Heart right ventricle (tissue), 16 donors: ENCODE measurements at regions not wholly inside any gene's neighbourhood (a gene's known extent, or its start where the extent isn't known, plus 50 kb on each side); places are given as distances from the start of the nearest gene placed in this dataset.

Experiments used
- ATAC-seq, 8 donors: fragments of 200-7000 bp; cut with Tn5 transposase; one replicate each; pipeline ENCODE4 v1.9.1; 2020; ENCODE audit warnings: mild to moderate bottlenecking in 8 of 8, moderate library complexity in 8 of 8, moderate number of reproducible peaks in 1 of 8
- DNase-seq, 2 donors: peaks; one replicate each; pipeline ENCODE4 v3.0.0-alpha.2; 2020
- H3K27ac ChIP-seq, 10 donors: fragments of 200-600 bp; sonication (generic) in 2 of 10; one replicate each; pipeline versions ENCODE4 v1.5.0 to v1.8.0; 2020 to 2022; ENCODE audit warnings: mild to moderate bottlenecking in 3 of 10
- H3K27me3 ChIP-seq, 7 donors: fragments of 200-600 bp; one replicate each; pipeline ENCODE4 v1.8.0; 2021 to 2022; ENCODE audit warnings: mild to moderate bottlenecking in 2 of 7
- H3K36me3 ChIP-seq, 9 donors: fragments of 200-600 bp; sonication (generic) in 1 of 9; one replicate each; pipeline versions ENCODE4 v1.5.0 to v1.8.0; 2020 to 2022; ENCODE audit warnings: mild to moderate bottlenecking in 2 of 9
- H3K4me1 ChIP-seq, 9 donors: fragments of 200-600 bp; sonication (generic) in 1 of 9; one replicate each; pipeline versions ENCODE4 v1.5.0 to v1.8.0; 2020 to 2022; ENCODE audit warnings: mild to moderate bottlenecking in 4 of 9
- H3K4me3 ChIP-seq, 10 donors: fragments of 200-600 bp; sonication (generic) in 2 of 10; one replicate each; pipeline versions ENCODE4 v1.5.0 to v1.8.0; 2020 to 2022; ENCODE audit warnings: mild to moderate bottlenecking in 7 of 10, moderate library complexity in 2 of 10
- H3K9me3 ChIP-seq, 11 donors: fragments of 200-600 bp in 10 of 11; sonication (generic) in 2 of 11; one replicate each; pipeline versions ENCODE4 v1.5.0 to v1.8.0; 2013 to 2022; ENCODE audit warnings: mild to moderate bottlenecking in 2 of 11, control low read depth in 1 of 11, moderate library complexity in 1 of 11
- WGBS, 2 donors: extraction: QIAGEN DNeasy Blood & Tissue Kit; methylation state at CpG; one replicate each; pipeline ENCODE4 v1.1.7; 2013; ENCODE audit warnings: inconsistent platforms in 1 of 2; 5-methylcytosine and 5-hydroxymethylcytosine counted together
- intact Hi-C, 10 donors: fragments of 100-400 bp; cut with DNase I; formaldehyde crosslinking; loops; one replicate each; pipeline versions ENCODE4 v1.11.1 to v1.14.2; 2022
- TF ChIP-seq, protein P1 (sequence below), 9 donors: fragments of 200-600 bp; sonication (generic) in 2 of 9; IDR thresholded peaks; one replicate each; pipeline versions ENCODE4 v1.5.0 to v1.8.0; 2021 to 2022; ENCODE audit warnings: antibody characterized with exemption in 9 of 9, mild to moderate bottlenecking in 5 of 9, moderate library complexity in 1 of 9
- donor health status: Arrhythmogenic right ventricular cardiomyopathy.
- donor health status: ischemic (EF 13 %, LVEDD 7.1; RV severe dilation, severe dysfunction).
- donor health status: healthy with polysubstance abuse.
- donor health status: DM: no; HTN: yes; CAD: no.
- donor health status: DM: no; HTN: no; CAD: no.
- donor health status: ischemic (EF 25% LVEDD 6.9; RV normal size, moderate dysfunction).
- donor health status: ischemic (EF 25% LVEDD 5.7; RV mildly dilated, moderate dysfunction).
- donor health status: healthy.
- donor health status: DM: yes; HTN: yes; CAD: no.
- donor health status: Ischemic cardiomyopathy.
- donor health status: ischemic (EF 35%, LVEDD 5.7; RV mildly dilated, moderate dysfunction).
- donor health status: nonischemic (EF 11% LVEDD 7.7; RV severe dilation, severe dysfunction).
- donor health status: DM: yes; HTN: yes; CAD: no.
- donor health status: PGD.
- donor health status: ischemic (EF 29% LVEDD 5.4; RV normal size, mild dysfunction).
- donor health status: nonischemic (EF 23%, LVEDD 6.1; RV moderate dilation, normal function).

DNA sequence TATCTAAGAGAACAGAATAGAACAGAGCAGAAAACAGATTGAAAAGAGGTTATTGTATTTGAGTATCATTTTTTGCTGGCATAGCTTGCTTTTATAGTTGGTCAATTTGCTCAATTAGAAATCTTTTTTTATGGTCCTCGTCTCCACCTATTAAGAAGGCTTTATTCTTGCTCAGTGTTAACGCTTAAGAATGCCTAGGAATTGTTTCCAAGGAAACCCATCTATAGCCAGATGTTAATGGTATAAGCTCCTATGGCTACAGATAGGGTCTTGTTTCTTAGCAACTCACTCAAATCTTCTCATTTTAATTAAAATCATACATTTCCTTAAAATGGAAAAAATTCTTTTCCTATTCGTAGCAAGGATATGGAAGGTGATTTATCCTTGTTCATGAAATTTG, 392.3 kb downstream of the TMEM135 start:
- Histone ChIP-seq H3K27ac (no peak overlapping the region), H3K9me3 (no peaks in the 10 kb centered on the region), H3K27me3 (no peaks in the 10 kb centered on the region), H3K4me1 (no peaks in the 10 kb centered on the region), H3K4me3 (no peak overlapping the region), H3K36me3 (no peaks in the 10 kb centered on the region)
- intact Hi-C loops = loop anchor here in 4 of 10 donors (10.0 kb wide), 2 partner anchors 495 to 555 kb away; no protein-coding TSS in a partner anchor
- 86 to 90% methylated on average over 3 of the region's 3 CpGs for WGBS, 2 donors
- ATAC-seq (no peak), DNase-seq (no peak)
- TF ChIP-seq, protein P1, sequence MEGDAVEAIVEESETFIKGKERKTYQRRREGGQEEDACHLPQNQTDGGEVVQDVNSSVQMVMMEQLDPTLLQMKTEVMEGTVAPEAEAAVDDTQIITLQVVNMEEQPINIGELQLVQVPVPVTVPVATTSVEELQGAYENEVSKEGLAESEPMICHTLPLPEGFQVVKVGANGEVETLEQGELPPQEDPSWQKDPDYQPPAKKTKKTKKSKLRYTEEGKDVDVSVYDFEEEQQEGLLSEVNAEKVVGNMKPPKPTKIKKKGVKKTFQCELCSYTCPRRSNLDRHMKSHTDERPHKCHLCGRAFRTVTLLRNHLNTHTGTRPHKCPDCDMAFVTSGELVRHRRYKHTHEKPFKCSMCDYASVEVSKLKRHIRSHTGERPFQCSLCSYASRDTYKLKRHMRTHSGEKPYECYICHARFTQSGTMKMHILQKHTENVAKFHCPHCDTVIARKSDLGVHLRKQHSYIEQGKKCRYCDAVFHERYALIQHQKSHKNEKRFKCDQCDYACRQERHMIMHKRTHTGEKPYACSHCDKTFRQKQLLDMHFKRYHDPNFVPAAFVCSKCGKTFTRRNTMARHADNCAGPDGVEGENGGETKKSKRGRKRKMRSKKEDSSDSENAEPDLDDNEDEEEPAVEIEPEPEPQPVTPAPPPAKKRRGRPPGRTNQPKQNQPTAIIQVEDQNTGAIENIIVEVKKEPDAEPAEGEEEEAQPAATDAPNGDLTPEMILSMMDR (IDR thresholded peaks at IDR 0.05) = no peak

DNA sequence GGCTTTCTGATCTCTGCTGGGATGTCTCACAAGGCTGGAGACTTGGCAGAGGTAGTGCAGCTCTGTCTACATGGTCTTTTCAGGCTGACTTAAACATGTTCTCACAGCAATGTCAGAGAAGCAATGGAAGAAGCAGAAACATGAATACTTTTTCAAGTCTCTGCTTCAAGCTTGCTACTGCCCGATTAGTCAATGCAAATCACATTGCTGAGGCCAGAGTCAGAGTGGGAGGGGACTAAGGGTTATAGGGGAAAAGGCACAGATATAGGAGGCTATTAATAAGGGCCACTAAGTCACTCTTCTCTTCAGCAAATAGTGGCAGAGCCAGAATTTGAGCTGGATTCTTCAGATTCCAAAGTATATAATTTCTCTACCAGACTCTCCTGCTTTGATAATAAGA, 390.5 kb downstream of the TMEM135 start:
- intact Hi-C loops = loop anchor here in 4 of 10 donors (10.0 kb wide), 2 partner anchors 493 to 553 kb away; no protein-coding TSS in a partner anchor
- ATAC-seq (no peak), DNase-seq (no peak)
- no peak overlapping the region for H3K27ac ChIP-seq
- H3K36me3 ChIP-seq = no peaks in the 10 kb centered on the region
- H3K4me1 ChIP-seq = no peaks in the 10 kb centered on the region
- TF ChIP-seq, protein P1 (IDR thresholded peaks at IDR 0.05) = no peak
- no peaks in the 10 kb centered on the region for H3K27me3 ChIP-seq
- H3K9me3 ChIP-seq = no peaks in the 10 kb centered on the region
- WGBS, 2 donors = 60 to 68% methylated on average over 1 of the region's 1 CpG
- H3K4me3 ChIP-seq = no peak overlapping the region

- 94 to 96% methylated on average over 1 of the region's 1 CpG for WGBS, 2 donors
- intact Hi-C loops = loop anchor here in 4 of 10 donors (10.0 kb wide), 2 partner anchors 491 to 551 kb away; no protein-coding TSS in a partner anchor
- ATAC-seq (no peak), DNase-seq (no peak)
- Histone ChIP-seq H3K27ac (no peak overlapping the region), H3K9me3 (no peaks in the 10 kb centered on the region), H3K4me3 (no peak overlapping the region), H3K4me1 (peaks cover 0 to 3% (median 0%) of the 10 kb centered on the region in 9 donors), H3K27me3 (no peaks in the 10 kb centered on the region), H3K36me3 (no peaks in the 10 kb centered on the region)
- TF ChIP-seq, protein P1 (IDR thresholded peaks at IDR 0.05) = no peak
Observed at GRCh38 chr11:87425943-87426342, 388.2 kb downstream of the TMEM135 start.

DNA sequence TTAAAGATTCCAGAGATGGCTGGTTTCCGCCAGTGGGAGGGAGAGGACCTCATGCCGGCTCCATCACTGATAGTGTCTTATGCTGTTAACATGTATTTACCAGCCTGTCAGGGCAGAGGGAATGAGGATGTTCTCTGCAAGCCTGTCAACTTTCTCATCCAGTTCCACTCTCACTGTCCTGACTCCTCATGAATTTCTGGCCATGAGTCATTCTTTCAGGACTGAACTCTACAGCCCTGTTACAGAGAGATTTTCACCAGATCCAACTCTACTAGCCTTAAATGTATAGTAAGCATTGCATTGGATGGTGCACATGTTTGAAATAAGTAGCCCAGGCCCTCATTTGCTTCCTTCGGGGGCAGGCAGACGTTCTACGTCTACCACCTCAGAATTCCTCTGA, 387.7 kb downstream of the TMEM135 start:
- DNase-seq (no peak), ATAC-seq (no peak)
- H3K9me3 ChIP-seq = no peaks in the 10 kb centered on the region
- H3K4me1 ChIP-seq = peaks cover 0 to 9% (median 0%) of the 10 kb centered on the region in 9 donors
- TF ChIP-seq, protein P1 (IDR thresholded peaks at IDR 0.05) = no peak
- WGBS, 2 donors = 86 to 87% methylated on average over 5 of the region's 5 CpGs
- H3K27ac ChIP-seq = no peak overlapping the region
- no peaks in the 10 kb centered on the region for H3K36me3 ChIP-seq
- no peaks in the 10 kb centered on the region for H3K27me3 ChIP-seq
- intact Hi-C loops = loop anchor here in 4 of 10 donors (10.0 kb wide), 2 partner anchors 491 to 551 kb away; no protein-coding TSS in a partner anchor
- H3K4me3 ChIP-seq = no peak overlapping the region
